NCI-H1694 treated with DMSO at 0.1 percent for 48 hours (cell line): ENCODE measurements at regions not wholly inside any gene's neighbourhood (a gene's known extent, or its start where the extent isn't known, plus 50 kb on each side); places are given as distances from the start of the nearest gene placed in this dataset.

ENCODE experiments used
- DNase-seq: peaks from one replicate; lab custom pipeline; 2025; lab: John Stamatoyannopoulos, UW

DNA sequence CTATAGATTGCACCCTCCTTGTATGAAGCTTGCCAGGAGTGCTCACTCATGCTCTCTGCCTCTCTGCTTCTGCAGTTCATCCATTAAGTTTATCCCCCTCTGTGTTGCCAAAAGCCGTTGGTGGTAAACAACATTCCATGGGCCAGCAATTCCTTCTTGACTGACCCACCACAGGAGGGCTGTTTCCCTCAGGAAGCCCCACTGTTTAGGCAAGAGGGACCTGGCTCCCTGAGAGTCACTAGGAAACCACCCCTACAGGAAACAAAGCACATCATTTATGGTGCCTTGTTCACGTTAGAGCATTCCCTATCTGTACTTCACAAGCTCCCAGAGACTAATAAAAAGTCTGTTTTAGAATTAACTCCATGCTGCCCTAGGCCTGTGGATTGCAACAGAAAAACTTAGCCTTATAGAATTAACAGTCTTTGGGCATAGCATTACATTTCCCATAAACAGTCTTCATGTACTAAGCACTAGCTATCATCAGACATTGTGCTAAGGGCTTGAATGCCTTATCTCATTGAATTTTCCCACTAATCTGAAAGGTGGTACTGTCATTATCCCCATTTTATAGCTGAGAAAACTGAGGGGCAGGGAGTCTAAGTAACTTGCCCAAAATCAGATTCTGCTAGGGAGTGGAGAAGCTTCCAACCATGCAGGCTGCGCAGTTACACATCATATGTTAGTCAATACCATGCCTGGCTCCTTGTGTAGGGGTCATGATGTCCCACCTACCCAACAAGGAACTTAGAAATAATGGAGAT lies 149.9 kb downstream of the SHQ1 start:
- no peak for DNase-seq

DNA sequence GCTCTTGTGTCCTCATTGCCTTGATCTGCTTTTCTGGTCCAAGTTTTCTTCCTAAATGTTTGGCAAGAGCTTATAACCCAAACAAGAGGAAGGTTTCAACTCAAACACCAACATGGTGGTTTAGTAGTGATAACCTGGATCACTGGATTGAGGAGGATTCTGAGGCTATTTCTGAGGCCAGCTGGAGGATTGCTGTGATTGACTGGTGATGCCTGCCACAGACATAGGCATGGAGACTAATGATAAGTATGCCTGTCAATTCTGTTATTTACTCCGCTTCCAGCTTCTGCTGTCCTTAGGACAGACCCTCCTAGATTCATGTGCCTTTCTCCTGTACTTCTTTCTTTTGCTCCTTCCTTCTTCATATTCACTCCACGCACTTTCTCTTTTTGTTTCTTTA lies 150.5 kb downstream of the SHQ1 start:
- no peak for DNase-seq

DNA sequence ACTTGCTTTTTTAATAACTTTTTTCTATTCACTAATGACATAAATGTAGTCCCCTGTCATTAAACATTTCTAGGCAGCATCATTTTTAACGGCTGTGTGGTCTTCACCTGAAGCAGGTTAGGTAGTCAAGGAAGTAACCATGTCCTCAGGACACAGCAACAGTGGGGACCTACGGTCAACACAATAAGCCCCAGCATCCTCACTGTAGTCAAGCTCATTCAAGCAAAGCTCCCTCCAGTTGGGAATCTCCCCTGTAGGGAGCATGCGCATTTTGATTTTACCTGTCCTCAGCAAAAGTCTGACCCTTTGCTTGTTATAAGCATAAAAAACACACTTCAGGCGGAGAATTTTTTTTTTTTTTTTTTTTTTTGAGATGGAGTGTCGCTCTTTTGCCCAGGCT lies 151.4 kb downstream of the SHQ1 start:
- no peak for DNase-seq

DNA sequence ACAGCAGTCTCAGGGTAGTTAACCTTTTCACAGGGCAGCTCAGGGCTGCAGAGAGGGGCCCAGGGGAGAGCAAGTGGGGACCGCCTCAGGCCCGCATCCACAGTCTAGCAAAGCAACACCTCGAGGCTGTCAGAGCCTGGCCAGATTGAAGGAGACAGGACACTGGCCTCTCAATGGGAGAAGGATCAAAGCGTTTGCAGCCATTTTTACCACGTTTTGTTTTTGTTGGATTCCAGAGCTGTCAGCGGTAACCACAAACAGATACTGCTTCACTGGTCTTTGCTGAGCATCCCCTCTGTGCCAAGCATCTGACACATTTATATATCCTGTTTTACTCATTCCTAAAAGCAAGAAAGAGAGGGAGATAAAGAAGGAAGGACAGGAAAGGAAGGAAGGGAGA lies 153.8 kb downstream of the SHQ1 start:
- no peak for DNase-seq

DNA sequence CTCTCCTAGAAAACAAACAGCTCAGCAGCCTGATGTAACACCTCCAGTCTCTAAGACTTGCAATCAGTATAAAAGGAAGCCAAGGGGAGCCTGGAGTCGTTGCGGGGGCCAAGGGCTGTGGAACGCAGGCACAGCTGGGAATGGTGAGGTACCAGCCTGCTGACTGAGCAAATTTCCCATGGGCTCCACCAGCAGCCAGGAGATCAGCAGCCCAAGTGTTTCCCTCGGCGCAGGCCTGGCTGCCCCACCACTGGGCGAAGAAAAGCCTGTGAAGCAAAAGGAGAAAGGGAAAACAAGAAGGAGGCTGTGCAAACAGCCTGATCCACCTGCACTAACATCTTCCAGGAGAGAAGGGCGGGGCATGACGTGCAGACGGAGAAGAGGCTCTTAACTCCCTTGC lies 155.3 kb downstream of the SHQ1 start:
- DNase-seq: no peak

DNA sequence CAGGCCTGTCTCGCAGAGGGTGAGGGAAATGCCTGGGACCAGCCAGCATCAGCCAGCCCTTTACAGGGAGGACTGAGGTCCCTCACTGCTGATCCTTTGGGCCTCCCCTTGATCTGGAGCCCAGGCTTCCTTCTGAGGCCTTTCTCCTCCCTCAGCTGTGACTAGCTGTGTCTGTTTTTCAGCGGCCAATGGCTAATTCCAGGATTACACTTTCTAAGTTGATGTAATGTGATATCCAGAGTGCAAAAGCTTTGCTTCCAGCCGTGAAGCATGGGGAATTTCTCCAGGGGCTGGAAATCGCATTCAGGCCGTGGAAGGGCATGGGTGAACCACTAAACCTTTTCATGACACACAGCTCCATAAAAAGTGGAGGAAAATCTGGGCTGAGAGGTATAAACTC lies 157.6 kb downstream of the SHQ1 start:
- DNase-seq: no peak

DNA sequence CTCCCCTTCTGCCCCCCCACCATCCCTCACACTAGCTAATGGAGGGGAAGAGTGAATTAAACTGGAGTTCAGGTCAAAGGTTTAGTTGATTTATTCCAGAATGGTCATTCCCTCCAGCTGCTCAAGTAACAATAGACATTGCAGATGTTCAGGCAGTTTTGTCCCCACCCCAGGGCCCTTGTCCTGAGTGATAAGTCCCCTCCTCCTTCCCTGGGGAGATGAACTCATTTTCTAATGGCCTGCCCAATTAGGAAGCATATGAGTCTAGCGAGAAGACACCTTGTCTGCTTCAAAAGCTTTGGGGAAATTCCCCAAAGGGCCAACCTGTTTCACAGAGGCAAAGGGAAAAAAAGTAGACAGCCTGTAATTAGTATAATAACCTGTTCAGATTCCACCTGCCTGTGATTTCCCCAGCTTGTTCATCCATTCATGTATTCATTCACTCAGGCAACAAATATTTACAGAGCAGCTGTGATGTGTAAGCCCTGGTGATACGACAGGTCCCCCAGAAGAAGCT lies 165.3 kb downstream of the SHQ1 start:
- no peak for DNase-seq

DNA sequence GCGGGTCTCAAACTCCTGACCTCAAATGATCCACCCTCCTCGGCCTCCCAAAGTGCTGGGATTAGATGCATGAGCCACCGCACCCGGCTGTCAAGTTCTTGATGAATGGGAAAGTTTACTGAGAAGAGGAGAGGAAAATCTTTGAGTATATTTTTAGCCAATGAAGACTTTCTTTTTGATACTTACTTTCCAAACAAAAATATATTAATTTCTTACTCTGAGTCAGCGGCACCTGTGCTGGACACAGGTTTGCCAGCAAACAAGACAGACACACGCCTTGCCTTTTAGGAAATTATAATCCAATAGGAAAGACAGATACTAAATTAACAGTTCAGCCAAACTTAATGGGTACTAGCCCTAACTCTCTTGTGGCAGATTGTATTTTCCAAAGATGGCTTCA lies 166.6 kb downstream of the SHQ1 start:
- no peak for DNase-seq

DNA sequence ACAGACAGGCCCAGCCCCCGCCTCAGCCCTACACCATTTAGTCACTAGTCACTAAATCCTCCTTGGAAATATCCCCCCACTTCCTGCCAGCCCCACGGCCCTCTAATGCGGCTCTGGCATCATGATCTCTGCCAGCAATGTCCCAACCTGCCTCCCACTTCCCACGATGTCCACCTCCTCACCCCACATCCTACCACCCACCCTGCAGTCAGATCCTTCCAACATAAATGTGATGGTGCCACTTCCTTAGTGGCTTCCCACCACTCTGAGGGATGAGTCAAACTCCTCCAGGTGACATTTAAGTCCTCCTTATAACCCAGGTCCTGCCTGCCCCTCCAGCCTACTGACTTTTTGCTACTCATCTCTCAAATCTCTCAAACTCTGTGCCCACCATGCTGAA lies 167.5 kb downstream of the SHQ1 start:
- DNase-seq: no peak

DNA sequence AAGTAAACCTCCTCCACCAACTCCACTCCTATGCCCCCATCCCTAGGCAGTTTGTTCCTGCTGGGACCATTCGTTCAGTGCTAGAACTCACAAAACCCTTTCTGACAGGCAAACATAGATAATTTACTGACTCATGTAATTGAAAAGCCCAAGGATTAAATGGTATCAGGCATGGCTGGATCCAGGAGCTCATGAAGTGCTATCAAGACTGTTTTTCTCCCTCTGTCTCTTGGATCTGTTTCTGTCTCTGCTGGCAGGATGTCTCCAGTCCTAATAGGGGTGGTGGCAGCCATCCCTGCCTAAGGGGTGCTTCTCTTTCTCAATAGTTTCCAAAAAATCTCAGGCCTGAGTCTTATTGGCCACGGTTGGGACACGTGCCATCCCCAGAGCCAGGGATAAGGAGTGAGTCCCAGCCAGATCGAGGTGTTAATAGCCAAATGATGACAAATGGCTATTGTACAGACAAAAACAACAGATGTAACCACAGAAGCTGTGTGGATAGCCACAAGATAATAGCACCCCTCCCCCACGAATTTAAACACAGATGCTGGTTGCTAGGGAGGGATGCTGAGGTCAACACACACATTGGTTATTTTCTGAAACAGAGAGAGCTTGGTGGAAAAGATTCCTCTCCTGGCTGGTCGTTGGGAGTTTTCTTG lies 168.6 kb downstream of the SHQ1 start:
- DNase-seq: no peak

DNA sequence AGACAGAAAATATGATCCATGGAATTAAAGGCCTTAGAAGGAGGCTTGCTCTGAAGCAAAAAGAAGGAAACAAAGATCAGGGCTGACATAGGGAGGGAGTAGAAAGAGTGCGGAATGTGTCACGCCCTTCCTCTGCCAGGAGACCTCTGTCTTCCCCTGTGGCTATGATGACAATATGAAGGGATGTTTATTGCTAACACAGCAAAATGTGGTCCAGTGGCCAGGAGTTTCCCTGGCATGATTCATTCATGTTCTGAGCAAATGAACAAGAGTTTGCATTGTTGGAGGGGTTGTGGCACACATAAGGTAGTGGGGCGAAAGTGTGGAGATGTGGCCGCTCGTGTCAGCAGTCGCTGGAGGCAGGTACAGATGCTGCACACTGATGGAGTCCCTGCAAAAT lies 169.4 kb downstream of the SHQ1 start:
- no peak for DNase-seq

DNA sequence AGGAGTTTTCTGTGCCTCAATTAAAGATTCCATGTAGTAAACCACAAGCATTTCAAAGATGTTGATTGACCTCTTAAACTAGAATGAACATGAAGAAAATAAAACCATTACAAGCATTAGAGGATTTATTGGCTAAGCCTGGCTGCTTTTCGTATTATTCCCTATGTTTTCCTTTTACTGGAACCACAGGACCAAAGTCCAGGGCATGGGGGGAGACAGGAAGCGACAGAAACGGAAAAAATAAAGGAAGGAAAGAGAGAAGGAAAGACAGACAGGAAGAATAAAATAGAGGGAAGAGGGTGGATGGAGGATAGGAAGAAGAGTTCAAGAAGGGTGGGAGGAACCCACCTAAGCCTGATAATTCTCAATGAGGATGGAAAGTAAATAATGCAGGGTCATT lies 169.9 kb downstream of the SHQ1 start:
- no peak for DNase-seq

DNA sequence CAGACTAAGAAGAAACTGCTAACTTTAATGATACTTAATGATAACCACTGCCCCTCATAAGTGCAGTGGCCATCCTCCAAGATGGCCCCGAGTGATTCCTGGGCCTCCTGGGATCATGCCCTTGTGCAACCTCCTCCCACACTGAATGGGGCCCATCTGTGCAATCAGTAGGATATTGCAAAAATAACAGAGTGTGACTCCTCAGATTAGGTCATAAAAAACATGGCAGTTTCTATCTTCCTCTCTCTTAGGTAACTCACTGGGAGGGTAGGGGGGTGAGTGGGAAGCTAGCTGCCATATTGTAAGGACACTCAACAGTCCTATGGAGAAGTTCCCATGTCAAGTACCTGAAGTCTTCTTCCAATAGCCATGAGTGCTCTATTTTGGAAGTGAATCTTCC lies 173.0 kb downstream of the SHQ1 start:
- no peak for DNase-seq

DNA sequence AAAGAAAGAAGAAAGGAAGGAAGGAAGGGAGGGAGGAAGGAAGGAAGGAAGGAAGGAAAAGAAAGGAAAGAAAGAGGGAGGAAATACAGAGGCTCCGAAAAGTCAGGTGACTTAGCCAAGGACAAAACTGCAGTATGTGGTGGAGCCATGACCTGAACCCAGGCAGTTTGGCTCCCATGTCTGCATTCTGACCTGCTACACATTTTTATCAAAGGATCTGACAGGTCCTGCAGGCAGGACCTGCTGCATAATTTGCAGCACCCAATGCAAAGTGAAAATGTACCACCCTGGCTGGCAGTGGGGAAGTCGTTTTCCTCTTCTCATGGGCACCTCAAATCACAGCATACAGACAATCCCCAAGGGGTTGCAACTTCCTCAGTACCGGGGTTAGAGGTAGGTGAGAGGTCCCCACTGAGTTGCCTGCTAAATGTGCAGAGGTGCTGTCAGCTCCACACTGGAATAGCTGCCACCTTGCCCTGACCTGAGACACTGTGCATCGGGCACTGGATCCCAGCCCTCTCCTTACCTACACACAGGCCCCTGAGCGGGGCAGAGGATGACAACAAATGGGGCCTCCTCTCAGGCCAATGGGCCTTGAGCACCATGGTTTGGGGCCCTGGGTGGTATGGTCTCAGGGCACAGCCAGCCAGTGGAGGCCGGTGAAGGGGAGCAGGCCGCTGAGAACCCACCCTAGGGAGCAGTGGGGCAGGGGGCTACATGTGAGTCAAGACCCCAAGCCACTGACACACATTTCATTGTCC lies 175.1 kb downstream of the SHQ1 start:
- DNase-seq: no peak

DNA sequence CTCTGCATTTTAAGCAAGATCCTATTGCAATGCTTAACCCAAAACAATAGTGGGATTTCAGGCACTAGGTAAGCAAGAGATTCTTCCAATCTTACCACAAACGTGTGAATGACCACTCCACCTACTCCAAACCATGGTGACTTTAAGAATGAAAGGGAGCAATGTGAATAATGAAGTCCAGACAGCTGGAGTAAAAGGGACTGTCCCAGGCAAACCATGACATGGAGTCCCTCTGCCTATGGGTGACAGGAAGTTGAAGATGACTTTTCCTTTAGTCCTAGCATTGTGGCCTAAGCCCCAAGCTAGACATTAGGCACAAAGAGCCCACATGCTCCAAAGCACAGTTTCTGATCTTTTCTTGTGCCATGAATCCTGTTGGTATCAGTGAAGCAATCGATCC lies 179.0 kb downstream of the SHQ1 start:
- DNase-seq: no peak

DNA sequence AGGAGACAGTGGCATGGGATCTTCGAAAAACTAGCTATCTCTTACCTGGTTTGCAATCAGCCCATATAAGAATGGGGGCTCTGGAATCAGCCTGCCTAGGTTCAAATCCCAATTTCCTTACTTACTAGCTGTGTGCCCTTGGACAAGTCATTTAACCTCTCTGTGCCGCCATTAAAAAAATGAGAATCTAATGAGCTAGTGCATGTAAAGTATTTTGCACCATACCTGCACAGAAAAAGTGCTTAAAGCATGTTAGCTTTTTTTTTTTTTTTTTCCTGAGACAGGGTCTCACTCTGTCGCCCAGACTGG lies 181.8 kb downstream of the SHQ1 start:
- DNase-seq: no peak

DNA sequence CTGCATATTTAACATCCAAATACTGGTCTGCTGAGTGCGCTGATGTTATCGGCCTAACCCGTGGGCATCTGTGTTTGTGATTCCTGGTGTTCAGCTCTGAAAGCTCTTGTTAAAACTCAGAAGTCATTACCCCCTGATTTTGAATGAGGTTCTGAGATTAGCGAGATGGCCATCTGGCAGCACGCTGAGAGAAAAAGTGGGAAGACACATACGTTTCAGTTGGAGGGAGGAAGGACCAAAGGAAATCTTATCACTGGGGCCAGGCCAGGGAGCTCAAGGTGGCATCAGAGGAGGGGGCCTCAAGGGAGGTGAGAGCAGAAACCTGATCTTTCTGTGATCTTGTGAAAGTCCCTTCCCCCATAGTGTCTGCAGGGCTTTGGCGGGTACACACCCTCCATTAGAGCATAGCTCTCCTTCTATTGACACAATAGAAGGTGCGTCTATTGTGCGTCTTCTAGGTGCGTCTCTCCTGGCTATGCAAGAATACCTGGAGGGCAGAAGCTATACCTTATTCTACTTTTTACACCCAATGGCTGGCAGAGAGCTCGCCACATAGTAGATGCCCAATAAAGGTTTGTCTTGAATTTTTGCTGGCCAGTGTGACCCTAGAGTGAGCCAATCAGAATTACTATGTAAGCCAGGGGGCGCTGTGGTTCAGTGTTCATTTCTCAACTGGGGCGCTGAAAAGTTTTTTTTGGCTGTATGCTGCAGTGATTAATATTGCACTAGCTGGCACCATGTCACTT lies 182.4 kb downstream of the SHQ1 start:
- DNase-seq: no peak

DNA sequence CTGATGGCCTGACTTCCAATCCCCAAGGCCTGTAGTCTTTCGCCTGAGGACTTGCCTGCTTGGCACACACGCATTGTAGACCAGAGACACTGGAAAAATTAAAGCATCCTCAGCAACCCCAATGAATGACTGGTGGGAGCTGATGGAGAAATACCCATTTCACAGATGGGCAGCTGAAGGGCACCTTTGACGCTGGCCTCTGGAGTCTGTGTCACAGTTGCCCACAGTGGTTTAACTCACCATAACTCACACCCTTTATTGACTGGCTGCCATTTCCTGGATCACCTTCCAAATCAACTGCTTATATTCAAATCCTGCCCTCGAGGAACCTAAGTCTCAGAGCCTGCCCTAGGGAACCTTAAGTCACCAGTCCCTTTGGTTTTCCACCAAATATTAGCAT lies 183.1 kb downstream of the SHQ1 start:
- DNase-seq: no peak

DNA sequence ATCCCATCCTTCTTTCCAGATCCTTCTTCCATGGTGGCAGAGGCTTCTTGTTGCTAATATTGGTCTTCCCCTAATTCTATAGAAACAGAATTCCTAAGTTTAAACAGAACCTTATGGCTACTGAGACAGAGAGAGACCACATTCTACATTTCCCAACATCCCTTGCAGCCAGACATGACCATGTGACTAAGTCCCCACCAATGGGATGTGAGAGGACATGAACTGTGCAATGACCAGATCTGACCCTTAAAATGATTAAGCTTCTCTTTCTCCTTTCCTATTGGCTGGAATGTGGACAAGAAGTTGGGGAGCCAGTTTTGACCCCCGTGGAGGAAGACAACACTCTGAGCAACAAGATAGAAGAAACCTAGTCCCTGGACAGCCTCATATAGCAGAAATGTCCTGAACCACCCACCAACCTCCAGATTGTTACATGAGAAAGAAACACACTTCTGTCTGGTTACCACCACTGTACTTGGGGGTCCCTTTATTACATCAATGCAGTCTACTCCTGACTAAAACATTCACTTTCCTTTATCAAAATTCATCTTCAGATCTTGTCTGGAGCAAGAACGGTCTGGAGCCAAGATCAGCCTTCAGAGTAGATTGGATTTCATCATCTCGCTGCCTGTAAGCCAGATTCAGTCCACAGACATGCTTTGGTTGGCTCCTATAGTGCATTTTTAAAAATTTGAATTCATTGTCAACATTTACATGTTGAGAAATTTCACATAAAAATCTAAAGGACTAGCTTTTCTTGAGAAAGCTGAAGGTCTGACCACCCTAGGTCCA lies 183.9 kb downstream of the SHQ1 start:
- DNase-seq: no peak

DNA sequence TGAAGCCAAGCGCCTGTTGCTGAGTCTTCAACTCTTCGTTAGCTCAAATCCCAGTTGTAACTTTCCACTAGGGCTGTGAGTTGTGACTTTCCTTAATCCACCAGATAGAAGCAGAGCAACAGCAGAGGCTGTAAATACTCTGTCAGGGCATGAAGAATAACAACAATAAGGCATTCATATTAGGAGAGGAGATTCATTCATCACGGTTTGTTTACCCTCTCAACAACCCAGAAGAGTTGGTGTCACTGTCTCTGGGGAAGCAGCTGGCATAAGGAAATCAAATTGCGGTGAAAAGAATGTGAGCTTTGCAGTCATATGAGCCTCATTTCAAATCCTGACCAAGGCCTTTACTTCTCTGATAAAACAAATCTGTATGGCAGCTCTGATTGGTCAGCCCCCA lies 184.8 kb downstream of the SHQ1 start:
- no peak for DNase-seq

DNA sequence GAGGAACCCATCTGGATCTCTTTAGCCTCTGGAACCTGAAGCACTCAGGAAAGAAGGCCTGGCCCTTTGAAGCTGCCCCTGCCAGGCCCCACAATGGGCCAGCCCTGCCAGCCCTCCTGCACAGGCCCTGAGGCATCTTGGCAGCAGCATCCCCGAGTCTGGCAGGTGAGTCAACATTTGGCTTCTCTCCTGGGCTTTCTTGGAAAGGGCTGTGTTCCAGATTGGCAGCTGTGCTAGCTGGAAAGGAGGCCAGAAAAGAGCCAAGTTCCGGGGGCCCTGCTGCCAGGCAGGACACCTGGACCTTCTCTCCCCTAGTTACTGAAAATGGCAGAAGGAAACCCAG lies 187.2 kb downstream of the SHQ1 start:
- peak; percentile 34 for DNase-seq
